ENCODE measurements at regions not wholly inside any gene's neighbourhood (a gene's known extent, or its start where the extent isn't known, plus 50 kb on each side); places are given as distances from the start of the nearest gene placed in this dataset.

DNA sequence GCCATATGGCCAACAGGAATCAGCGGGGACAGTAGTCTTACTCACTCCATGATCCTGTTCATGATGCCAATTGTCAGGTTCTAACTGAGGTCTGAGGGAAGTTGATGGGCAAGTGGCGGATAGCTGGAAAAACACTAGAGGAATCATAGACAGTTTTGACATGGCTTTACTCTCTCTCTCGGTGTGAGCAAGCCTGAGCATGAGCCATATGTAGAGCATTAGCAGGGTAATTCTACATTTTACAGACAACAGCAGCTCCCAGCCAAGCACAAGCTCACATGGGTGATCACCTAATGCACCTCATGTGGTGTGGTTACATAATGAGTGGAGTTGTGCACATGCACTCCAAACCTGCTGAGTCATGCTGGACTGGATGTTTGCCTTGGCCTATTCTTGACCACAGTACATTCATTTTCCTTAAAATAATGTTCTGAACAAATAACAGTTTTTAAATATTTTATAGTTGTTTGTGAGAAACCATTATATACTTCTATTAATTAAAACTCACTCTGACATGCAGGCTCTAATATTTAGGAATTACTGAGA is 429.2 kb downstream of the GPAT3 start:
- no peaks in the 10 kb centered on the region for H3K27me3 ChIP-seq (ENCODE audit: control insufficient read depth, insufficient read depth, low read length)
- TF ChIP-seq, protein P1, sequence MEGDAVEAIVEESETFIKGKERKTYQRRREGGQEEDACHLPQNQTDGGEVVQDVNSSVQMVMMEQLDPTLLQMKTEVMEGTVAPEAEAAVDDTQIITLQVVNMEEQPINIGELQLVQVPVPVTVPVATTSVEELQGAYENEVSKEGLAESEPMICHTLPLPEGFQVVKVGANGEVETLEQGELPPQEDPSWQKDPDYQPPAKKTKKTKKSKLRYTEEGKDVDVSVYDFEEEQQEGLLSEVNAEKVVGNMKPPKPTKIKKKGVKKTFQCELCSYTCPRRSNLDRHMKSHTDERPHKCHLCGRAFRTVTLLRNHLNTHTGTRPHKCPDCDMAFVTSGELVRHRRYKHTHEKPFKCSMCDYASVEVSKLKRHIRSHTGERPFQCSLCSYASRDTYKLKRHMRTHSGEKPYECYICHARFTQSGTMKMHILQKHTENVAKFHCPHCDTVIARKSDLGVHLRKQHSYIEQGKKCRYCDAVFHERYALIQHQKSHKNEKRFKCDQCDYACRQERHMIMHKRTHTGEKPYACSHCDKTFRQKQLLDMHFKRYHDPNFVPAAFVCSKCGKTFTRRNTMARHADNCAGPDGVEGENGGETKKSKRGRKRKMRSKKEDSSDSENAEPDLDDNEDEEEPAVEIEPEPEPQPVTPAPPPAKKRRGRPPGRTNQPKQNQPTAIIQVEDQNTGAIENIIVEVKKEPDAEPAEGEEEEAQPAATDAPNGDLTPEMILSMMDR (IDR thresholded peaks at IDR 0.05), result no peak
- TF ChIP-seq POLR2AphosphoS5 (IDR thresholded peaks at IDR 0.05; ENCODE audit: low read depth, low read length) (no peak), TCF7L2 (IDR thresholded peaks at IDR 0.05; ENCODE audit: low read depth, low read length) (no peak), SIN3A (IDR thresholded peaks at IDR 0.05; ENCODE audit: borderline replicate concordance, insufficient read depth, low read depth, low read length) (no peak)
- TF ChIP-seq, protein P2, sequence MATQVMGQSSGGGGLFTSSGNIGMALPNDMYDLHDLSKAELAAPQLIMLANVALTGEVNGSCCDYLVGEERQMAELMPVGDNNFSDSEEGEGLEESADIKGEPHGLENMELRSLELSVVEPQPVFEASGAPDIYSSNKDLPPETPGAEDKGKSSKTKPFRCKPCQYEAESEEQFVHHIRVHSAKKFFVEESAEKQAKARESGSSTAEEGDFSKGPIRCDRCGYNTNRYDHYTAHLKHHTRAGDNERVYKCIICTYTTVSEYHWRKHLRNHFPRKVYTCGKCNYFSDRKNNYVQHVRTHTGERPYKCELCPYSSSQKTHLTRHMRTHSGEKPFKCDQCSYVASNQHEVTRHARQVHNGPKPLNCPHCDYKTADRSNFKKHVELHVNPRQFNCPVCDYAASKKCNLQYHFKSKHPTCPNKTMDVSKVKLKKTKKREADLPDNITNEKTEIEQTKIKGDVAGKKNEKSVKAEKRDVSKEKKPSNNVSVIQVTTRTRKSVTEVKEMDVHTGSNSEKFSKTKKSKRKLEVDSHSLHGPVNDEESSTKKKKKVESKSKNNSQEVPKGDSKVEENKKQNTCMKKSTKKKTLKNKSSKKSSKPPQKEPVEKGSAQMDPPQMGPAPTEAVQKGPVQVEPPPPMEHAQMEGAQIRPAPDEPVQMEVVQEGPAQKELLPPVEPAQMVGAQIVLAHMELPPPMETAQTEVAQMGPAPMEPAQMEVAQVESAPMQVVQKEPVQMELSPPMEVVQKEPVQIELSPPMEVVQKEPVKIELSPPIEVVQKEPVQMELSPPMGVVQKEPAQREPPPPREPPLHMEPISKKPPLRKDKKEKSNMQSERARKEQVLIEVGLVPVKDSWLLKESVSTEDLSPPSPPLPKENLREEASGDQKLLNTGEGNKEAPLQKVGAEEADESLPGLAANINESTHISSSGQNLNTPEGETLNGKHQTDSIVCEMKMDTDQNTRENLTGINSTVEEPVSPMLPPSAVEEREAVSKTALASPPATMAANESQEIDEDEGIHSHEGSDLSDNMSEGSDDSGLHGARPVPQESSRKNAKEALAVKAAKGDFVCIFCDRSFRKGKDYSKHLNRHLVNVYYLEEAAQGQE (IDR thresholded peaks at IDR 0.05; ENCODE audit: insufficient read depth in 1 of 2, low read depth in 2 of 2, low read length in 1 of 2), result no peak
- ChIA-PET POLR2A (no interaction called here), CTCF (no interaction called here)
- ATAC-seq (no peak), DNase-seq (ENCODE audit: low read depth, low spot score) (no peak)
- no peaks in the 10 kb centered on the region for H3K9me3 ChIP-seq (ENCODE audit: control insufficient read depth, insufficient read depth, low read depth, low read length)
- intact Hi-C loops (cut with micrococcal nuclease; ENCODE audit: unreplicated experiment), result loop anchor here (10.0 kb wide), 1 partner anchor 190 kb away; no protein-coding TSS in a partner anchor
- H3K36me3 ChIP-seq (ENCODE audit: control insufficient read depth, insufficient read depth, low read length), result no peaks in the 10 kb centered on the region
- no peak overlapping the region for H3K27ac ChIP-seq (ENCODE audit: low read length)
- H3K4me1 ChIP-seq (ENCODE audit: control insufficient read depth, insufficient read depth, low read length), result no peaks in the 10 kb centered on the region
- no TSS peak for BruUV-seq (replicated peaks)
- no peak overlapping the region for H3K4me3 ChIP-seq (ENCODE audit: low read depth in 2 of 2, low read length in 2 of 2)
- in situ Hi-C loops (cut with HindIII; ENCODE audit: low pct_unique_long_range_greater_than_20kb, low sequenced_read_pairs), result no loop called here

DNA sequence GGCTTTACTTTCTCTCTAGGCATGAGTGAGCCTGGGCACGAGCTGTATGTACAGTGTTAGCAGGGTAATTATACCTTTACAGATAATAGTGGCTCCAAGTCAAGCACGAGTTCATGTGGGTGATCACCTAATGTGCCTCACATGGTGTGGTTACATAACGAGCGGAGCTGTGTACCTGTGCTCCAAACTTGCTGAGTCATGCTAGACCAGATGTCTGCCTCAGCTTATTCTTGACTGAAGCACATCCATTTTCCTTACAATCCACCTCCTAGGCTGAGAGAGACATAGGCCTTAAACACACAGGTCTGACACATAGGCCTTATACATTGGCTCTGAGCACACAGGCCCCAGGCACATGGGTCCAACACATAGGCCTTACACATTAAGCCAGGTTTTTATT is 426.6 kb downstream of the GPAT3 start:
- Histone ChIP-seq H3K9me3 (ENCODE audit: control insufficient read depth, insufficient read depth, low read depth, low read length) (no peaks in the 10 kb centered on the region), H3K27me3 (ENCODE audit: control insufficient read depth, insufficient read depth, low read length) (no peaks in the 10 kb centered on the region), H3K4me3 (ENCODE audit: low read depth in 2 of 2, low read length in 2 of 2) (no peak overlapping the region), H3K27ac (ENCODE audit: low read length) (no peak overlapping the region), H3K36me3 (ENCODE audit: control insufficient read depth, insufficient read depth, low read length) (no peaks in the 10 kb centered on the region), H3K4me1 (ENCODE audit: control insufficient read depth, insufficient read depth, low read length) (no peaks in the 10 kb centered on the region)
- ATAC-seq (no peak), DNase-seq (ENCODE audit: low read depth, low spot score) (no peak)
- in situ Hi-C loops (cut with HindIII; ENCODE audit: low pct_unique_long_range_greater_than_20kb, low sequenced_read_pairs), result no loop called here
- ChIA-PET CTCF (no interaction called here), POLR2A (no interaction called here)
- no TSS peak for BruUV-seq (replicated peaks)
- intact Hi-C loops (cut with micrococcal nuclease; ENCODE audit: unreplicated experiment), result loop anchor here (10.0 kb wide), 1 partner anchor 188 kb away; no protein-coding TSS in a partner anchor
- TF ChIP-seq, protein P2 (IDR thresholded peaks at IDR 0.05; ENCODE audit: insufficient read depth in 1 of 2, low read depth in 2 of 2, low read length in 1 of 2), result no peak
- TF ChIP-seq SIN3A (IDR thresholded peaks at IDR 0.05; ENCODE audit: borderline replicate concordance, insufficient read depth, low read depth, low read length) (no peak), POLR2AphosphoS5 (IDR thresholded peaks at IDR 0.05; ENCODE audit: low read depth, low read length) (no peak), TCF7L2 (IDR thresholded peaks at IDR 0.05; ENCODE audit: low read depth, low read length) (no peak)
- TF ChIP-seq, protein P1 (IDR thresholded peaks at IDR 0.05), result no peak
